Mucosa of descending colon (tissue), 3 donors: ENCODE measurements at regions not wholly inside any gene's neighbourhood (a gene's known extent, or its start where the extent isn't known, plus 50 kb on each side); places are given as distances from the start of the nearest gene placed in this dataset.
"Not testable (repeated sequence)": the region's sequence is repeated elsewhere in the genome, so short reads cannot be mapped to it uniquely, and the experiment has no call there.

Experiments
- ATAC-seq: fragments of 200-7000 bp; cut with Tn5 transposase; one replicate; pipeline ENCODE4 v1.9.1; 2020; ENCODE audit warnings: mild to moderate bottlenecking, moderate library complexity
- DNase-seq, 3 donors: peaks; one replicate each; pipeline ENCODE4 v3.0.0-alpha.2; 2020
- H3K36me3 ChIP-seq: fragments of 200-600 bp; one replicate; pipeline ENCODE4 v1.8.0; 2021; ENCODE audit warnings: low read depth, mild to moderate bottlenecking
- H3K4me1 ChIP-seq: fragments of 200-600 bp; one replicate; pipeline ENCODE4 v1.8.0; 2021; ENCODE audit warnings: low read depth, mild to moderate bottlenecking
- H3K4me3 ChIP-seq: fragments of 200-600 bp; one replicate; pipeline ENCODE4 v1.8.0; 2021; ENCODE audit warnings: mild to moderate bottlenecking
- H3K9me3 ChIP-seq: fragments of 200-600 bp; one replicate; pipeline ENCODE4 v1.8.0; 2021; ENCODE audit warnings: mild to moderate bottlenecking
- CTCF ChIP-seq: fragments of 200-600 bp; IDR thresholded peaks from one replicate; pipeline ENCODE4 v1.8.0; 2022; ENCODE audit warnings: antibody characterized with exemption, mild to moderate bottlenecking
- intact Hi-C, 2 donors: fragments of 100-400 bp; cut with DNase I in 1 of 2; cut with micrococcal nuclease in 1 of 2; formaldehyde crosslinking; loops; one replicate each; pipeline versions ENCODE4 v1.11.0 to v1.11.1; 2022; cut with DNase I, micrococcal nuclease
- donor health status: DM: no; HTN: no; CAD: no; lungs with moderate emphysema.
- donor health status: DM: no; HTN: no; CAD: no.
- donor health status: DM: no; HTN: yes; CAD: no.

GRCh38 chr5:12661617-12662370, 757.5 kb upstream of the CTNND2 start:
- Histone ChIP-seq H3K36me3 (no peaks in the 10 kb centered on the region), H3K4me3 (no peak overlapping the region), H3K9me3 (peaks cover 48% of the 10 kb centered on the region), H3K4me1 (no peaks in the 10 kb centered on the region)
- no peak for ATAC-seq
- DNase-seq, result peak in 1 of 3 donors; percentile 44
- no peak for TF ChIP-seq CTCF
- intact Hi-C loops, result no loop called here

- H3K36me3 ChIP-seq, H3K4me3 ChIP-seq, intact Hi-C loops, H3K4me1 ChIP-seq, ATAC-seq: not testable (repeated sequence)
- peak in 1 of 3 donors; percentile 25 for DNase-seq
- H3K9me3 ChIP-seq, result peaks cover 48% of the 10 kb centered on the region
Observed at GRCh38 chr5:12660279-12661107, 756.2 kb upstream of the CTNND2 start.

DNA sequence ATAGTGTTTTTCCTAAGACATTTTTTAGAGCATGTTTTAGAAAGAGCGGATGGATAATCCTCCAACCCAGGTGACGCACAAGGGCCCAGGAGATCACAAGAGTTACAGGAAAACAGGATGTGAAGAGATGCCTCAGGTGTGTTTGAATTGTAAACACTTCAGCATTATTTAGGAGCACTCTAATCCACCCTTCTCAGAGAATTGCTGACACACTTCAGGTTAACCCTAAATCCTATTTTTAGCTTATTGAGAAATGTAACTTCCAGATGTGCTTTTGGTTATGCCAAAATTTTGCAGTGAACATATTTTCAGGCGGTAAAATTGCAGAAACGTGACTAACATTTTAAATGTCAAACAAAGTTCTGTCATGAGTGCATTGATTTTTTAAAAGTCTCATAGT, 755.4 kb upstream of the CTNND2 start:
- ATAC-seq, result no peak

GRCh38 chr5:12658871-12659446, 754.7 kb upstream of the CTNND2 start:
- intact Hi-C loops, result no loop called here
- no peaks in the 10 kb centered on the region for H3K4me1 ChIP-seq
- H3K9me3 ChIP-seq, result peaks cover 55% of the 10 kb centered on the region
- no peak for ATAC-seq
- no peak for DNase-seq
- no peaks in the 10 kb centered on the region for H3K36me3 ChIP-seq
- H3K4me3 ChIP-seq, result no peak overlapping the region
- no peak for TF ChIP-seq CTCF

More for the DNA sequence above, 755.4 kb upstream of the CTNND2 start:
- Histone ChIP-seq H3K4me1 (no peaks in the 10 kb centered on the region), H3K9me3 (peaks cover 52% of the 10 kb centered on the region), H3K4me3 (no peak overlapping the region), H3K36me3 (no peaks in the 10 kb centered on the region)
- no peak for TF ChIP-seq CTCF
- DNase-seq, result no peak
- intact Hi-C loops, result no loop called here

GRCh38 chr5:12657914-12658474, 753.7 kb upstream of the CTNND2 start:
- peaks cover 55% of the 10 kb centered on the region for H3K9me3 ChIP-seq
- DNase-seq, H3K4me1 ChIP-seq, ATAC-seq, H3K36me3 ChIP-seq, H3K4me3 ChIP-seq, intact Hi-C loops: not testable (repeated sequence)

GRCh38 chr5:12655675-12656074, 751.4 kb upstream of the CTNND2 start:
- H3K9me3 ChIP-seq, result peaks cover 45% of the 10 kb centered on the region
- no peaks in the 10 kb centered on the region for H3K36me3 ChIP-seq
- no peak for TF ChIP-seq CTCF
- no peaks in the 10 kb centered on the region for H3K4me1 ChIP-seq
- intact Hi-C loops, result no loop called here
- no peak overlapping the region for H3K4me3 ChIP-seq
- DNase-seq, result no peak
- ATAC-seq, result no peak
